Spleen (tissue), 11 donors: ENCODE measurements at regions not wholly inside any gene's neighbourhood (a gene's known extent, or its start where the extent isn't known, plus 50 kb on each side); places are given as distances from the start of the nearest gene placed in this dataset.

Source experiments
- DNase-seq: peaks from one replicate; pipeline ENCODE4 v3.0.0-alpha.2; 2020
- H3K27ac ChIP-seq, 8 donors: fragments of 200-600 bp; sonication (generic) in 7 of 8; 1 replicate in 4 of 8; 2 replicates in 4 of 8; pipeline versions ENCODE4 v1.5.0 to v1.8.0; 2016 to 2021; ENCODE audit warnings: inconsistent platforms in 4 of 8, mild to moderate bottlenecking in 4 of 8, moderate library complexity in 1 of 8
- H3K27me3 ChIP-seq, 7 donors: fragments of 200-600 bp; sonication (generic) in 6 of 7; replicated peaks in 1 of 7; 1 replicate in 4 of 7; 2 replicates in 3 of 7; pipeline versions ENCODE4 v1.5.0 to v1.8.0; 2016 to 2021; ENCODE audit warnings: inconsistent platforms in 3 of 7, mild to moderate bottlenecking in 1 of 7
- H3K36me3 ChIP-seq, 6 donors: fragments of 200-600 bp; sonication (generic) in 5 of 6; 1 replicate in 4 of 6; 2 replicates in 2 of 6; pipeline versions ENCODE4 v1.5.0 to v1.8.0; 2016 to 2021; ENCODE audit warnings: inconsistent platforms in 2 of 6
- H3K4me1 ChIP-seq, 6 donors: fragments of 200-600 bp; sonication (generic) in 5 of 6; 1 replicate in 3 of 6; 2 replicates in 3 of 6; pipeline versions ENCODE4 v1.5.0 to v1.8.0; 2016 to 2021; ENCODE audit warnings: inconsistent platforms in 3 of 6
- H3K4me3 ChIP-seq, 8 donors: fragments of 200-600 bp; sonication (generic) in 7 of 8; 1 replicate in 4 of 8; 2 replicates in 4 of 8; pipeline versions ENCODE4 v1.5.0 to v1.8.0; 2016 to 2021; ENCODE audit warnings: inconsistent platforms in 4 of 8, mild to moderate bottlenecking in 4 of 8, moderate library complexity in 2 of 8
- H3K9me3 ChIP-seq, 8 donors: fragments of 200-600 bp; sonication (generic) in 7 of 8; 1 replicate in 4 of 8; 2 replicates in 4 of 8; pipeline versions ENCODE4 v1.5.0 to v1.8.0; 2016 to 2021; ENCODE audit warnings: inconsistent platforms in 4 of 8
- POLR2A ChIP-seq, 3 donors: fragments of 450-650 bp; IDR thresholded peaks; one replicate each; pipeline ENCODE4 v1.5.1; 2017; ENCODE audit warnings: antibody characterized with exemption in 3 of 3, mild to moderate bottlenecking in 1 of 3
- POLR2AphosphoS5 ChIP-seq, 3 donors: sonication (generic); formaldehyde crosslinking; IDR thresholded peaks; one replicate each; pipeline ENCODE4 v1.5.1; 2017; ENCODE audit warnings: antibody characterized with exemption in 3 of 3
- WGBS, 5 donors: extraction: QIAGEN DNeasy Blood & Tissue Kit in 3 of 5; methylation state at CpG; one replicate each; pipeline versions ENCODE4 v1.1.5 to v1.1.7; 2013 to 2018; 5-methylcytosine and 5-hydroxymethylcytosine counted together
- intact Hi-C: fragments of 100-400 bp; cut with DNase I; formaldehyde crosslinking; loops from one replicate; pipeline ENCODE4 v1.15.0; 2023; ENCODE audit warnings: low total_unique reads
- TF ChIP-seq, protein P1 (sequence below), 11 experiments: fragments of 200-600 bp in 7 of 11; fragments of 450-650 bp in 4 of 11; sonication (generic) in 4 of 11; IDR thresholded peaks in 8 of 11; conservative IDR thresholded peaks in 3 of 11; 1 replicate in 7 of 11; 2 replicates in 4 of 11; pipeline versions ENCODE4 v1.4.0 to v1.8.0; 2016 to 2021; ENCODE audit warnings: antibody characterized with exemption in 11 of 11, inconsistent platforms in 4 of 11, mild to moderate bottlenecking in 1 of 11
- donor health status: healthy with polysubstance abuse.
- donor health status: DM: no; HTN: no; CAD: no; lungs with moderate emphysema.
- donor health status: DM: no; HTN: no; CAD: no.
- donor health status: Bipolar disorder and iron deficiency.
- donor health status: healthy.
- donor health status: DM: no; HTN: no; CAD: no.
- donor health status: DM: yes; HTN: yes; CAD: no.

DNA sequence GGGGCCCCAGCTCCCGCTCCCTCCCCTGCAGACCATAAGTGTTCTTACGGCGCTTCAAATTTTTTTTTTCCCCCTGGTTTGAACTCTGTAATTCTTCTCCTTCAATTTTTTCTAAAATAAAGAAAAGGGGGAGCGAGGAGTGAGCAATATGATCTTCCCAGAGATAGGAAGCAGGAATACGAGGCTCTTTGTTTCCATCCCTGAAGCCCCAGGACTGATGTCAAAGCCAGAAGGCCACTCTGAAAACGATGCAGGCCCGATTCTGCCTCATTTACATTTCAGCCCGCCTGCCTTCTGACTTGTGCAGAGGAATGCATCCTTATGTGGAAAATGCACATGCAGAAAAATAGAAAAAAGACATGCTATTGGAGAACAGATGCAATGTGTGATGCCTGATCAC lies 401.5 kb upstream of the MKI67 start:
- H3K4me1 ChIP-seq, result no peaks in the 10 kb centered on the region
- H3K36me3 ChIP-seq, result no peaks in the 10 kb centered on the region
- H3K4me3 ChIP-seq, result no peak overlapping the region
- intact Hi-C loops, result no loop called here
- peaks cover 0 to 14% (median 0%) of the 10 kb centered on the region in 7 donors for H3K27me3 ChIP-seq
- no peak for DNase-seq
- TF ChIP-seq POLR2A (IDR thresholded peaks at IDR 0.05) (no peak), POLR2AphosphoS5 (IDR thresholded peaks at IDR 0.05) (no peak)
- TF ChIP-seq, protein P1, sequence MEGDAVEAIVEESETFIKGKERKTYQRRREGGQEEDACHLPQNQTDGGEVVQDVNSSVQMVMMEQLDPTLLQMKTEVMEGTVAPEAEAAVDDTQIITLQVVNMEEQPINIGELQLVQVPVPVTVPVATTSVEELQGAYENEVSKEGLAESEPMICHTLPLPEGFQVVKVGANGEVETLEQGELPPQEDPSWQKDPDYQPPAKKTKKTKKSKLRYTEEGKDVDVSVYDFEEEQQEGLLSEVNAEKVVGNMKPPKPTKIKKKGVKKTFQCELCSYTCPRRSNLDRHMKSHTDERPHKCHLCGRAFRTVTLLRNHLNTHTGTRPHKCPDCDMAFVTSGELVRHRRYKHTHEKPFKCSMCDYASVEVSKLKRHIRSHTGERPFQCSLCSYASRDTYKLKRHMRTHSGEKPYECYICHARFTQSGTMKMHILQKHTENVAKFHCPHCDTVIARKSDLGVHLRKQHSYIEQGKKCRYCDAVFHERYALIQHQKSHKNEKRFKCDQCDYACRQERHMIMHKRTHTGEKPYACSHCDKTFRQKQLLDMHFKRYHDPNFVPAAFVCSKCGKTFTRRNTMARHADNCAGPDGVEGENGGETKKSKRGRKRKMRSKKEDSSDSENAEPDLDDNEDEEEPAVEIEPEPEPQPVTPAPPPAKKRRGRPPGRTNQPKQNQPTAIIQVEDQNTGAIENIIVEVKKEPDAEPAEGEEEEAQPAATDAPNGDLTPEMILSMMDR (IDR thresholded peaks at IDR 0.05 in 8 of 11, conservative IDR thresholded peaks at IDR 0.05 in 3 of 11), result no peak
- 61 to 69% (median 63%) methylated on average over 8 of the region's 8 CpGs for WGBS, 5 donors
- no peak overlapping the region for H3K27ac ChIP-seq
- H3K9me3 ChIP-seq, result no peaks in the 10 kb centered on the region

DNA sequence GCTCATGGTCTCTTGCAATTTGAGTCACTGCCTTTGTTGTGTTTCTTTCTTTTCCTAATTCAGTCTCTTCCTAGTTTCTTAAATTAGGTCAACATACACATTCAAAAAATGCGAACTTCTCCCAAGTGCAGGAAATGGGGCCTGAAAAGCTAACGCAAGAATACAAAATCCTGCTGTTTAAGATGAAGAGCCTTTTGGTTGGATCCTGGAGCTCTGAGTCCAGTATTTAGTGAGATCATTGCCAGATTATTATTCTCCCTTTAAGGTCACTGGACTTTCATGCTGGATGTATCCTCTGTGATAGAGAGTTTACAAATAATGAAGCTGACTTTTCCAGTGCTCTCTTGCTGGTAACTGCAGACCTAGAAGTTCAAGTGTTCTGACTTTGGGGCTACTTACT lies 401.9 kb upstream of the MKI67 start:
- DNase-seq, result no peak
- peaks cover 0 to 16% (median 0%) of the 10 kb centered on the region in 7 donors for H3K27me3 ChIP-seq
- no peaks in the 10 kb centered on the region for H3K36me3 ChIP-seq
- TF ChIP-seq POLR2A (IDR thresholded peaks at IDR 0.05) (no peak), POLR2AphosphoS5 (IDR thresholded peaks at IDR 0.05) (no peak)
- TF ChIP-seq, protein P1 (IDR thresholded peaks at IDR 0.05 in 8 of 11, conservative IDR thresholded peaks at IDR 0.05 in 3 of 11), result no peak
- H3K9me3 ChIP-seq, result no peaks in the 10 kb centered on the region
- H3K27ac ChIP-seq, result no peak overlapping the region
- no peaks in the 10 kb centered on the region for H3K4me1 ChIP-seq
- H3K4me3 ChIP-seq, result no peak overlapping the region
- intact Hi-C loops, result no loop called here
- WGBS, 5 donors, result 64 to 84% (median 67%) methylated on average over 2 of the region's 2 CpGs

DNA sequence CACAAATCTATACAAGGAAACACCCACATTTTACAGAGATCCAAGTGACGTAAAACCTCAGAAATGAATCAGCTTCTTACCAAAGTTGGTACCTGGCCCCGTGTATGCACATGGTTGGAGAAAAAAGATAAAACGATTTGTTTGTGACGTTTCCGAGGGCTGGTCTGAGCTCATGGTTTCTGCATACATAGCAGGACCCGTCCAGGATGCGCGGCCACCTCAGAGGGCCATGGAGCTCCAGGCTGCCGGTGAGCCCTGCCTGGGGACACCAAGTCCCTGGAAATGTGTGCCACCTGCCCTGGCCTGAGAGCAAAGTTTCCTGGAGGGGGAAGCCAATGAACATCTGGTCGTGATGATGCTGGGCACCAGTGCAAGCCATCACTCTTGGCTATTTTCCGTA lies 402.6 kb upstream of the MKI67 start:
- WGBS, 5 donors, result 66 to 85% (median 68%) methylated on average over 11 of the region's 11 CpGs
- Histone ChIP-seq H3K27me3 (peaks cover 0 to 16% (median 0%) of the 10 kb centered on the region in 7 donors), H3K36me3 (no peaks in the 10 kb centered on the region), H3K4me3 (no peak overlapping the region), H3K27ac (no peak overlapping the region), H3K4me1 (no peaks in the 10 kb centered on the region), H3K9me3 (no peaks in the 10 kb centered on the region)
- no peak for DNase-seq
- no peak for TF ChIP-seq POLR2A (IDR thresholded peaks at IDR 0.05)
- TF ChIP-seq, protein P1 (IDR thresholded peaks at IDR 0.05 in 8 of 11, conservative IDR thresholded peaks at IDR 0.05 in 3 of 11), result no peak
- TF ChIP-seq POLR2AphosphoS5 (IDR thresholded peaks at IDR 0.05), result no peak
- intact Hi-C loops, result no loop called here

- Histone ChIP-seq H3K36me3 (no peaks in the 10 kb centered on the region), H3K27ac (no peak overlapping the region), H3K9me3 (no peaks in the 10 kb centered on the region), H3K4me3 (no peak overlapping the region), H3K4me1 (no peaks in the 10 kb centered on the region), H3K27me3 (peaks cover 0 to 18% (median 0%) of the 10 kb centered on the region in 7 donors)
- DNase-seq, result no peak
- 72 to 77% (median 75%) methylated on average over 6 of the region's 6 CpGs for WGBS, 5 donors
- TF ChIP-seq, protein P1 (IDR thresholded peaks at IDR 0.05 in 8 of 11, conservative IDR thresholded peaks at IDR 0.05 in 3 of 11), result no peak
- no peak for TF ChIP-seq POLR2A (IDR thresholded peaks at IDR 0.05)
- no peak for TF ChIP-seq POLR2AphosphoS5 (IDR thresholded peaks at IDR 0.05)
- intact Hi-C loops, result no loop called here
Observed at GRCh38 chr10:128529225-128529624, 403.0 kb upstream of the MKI67 start.
